Panc1 (cell line): ENCODE measurements at regions not wholly inside any gene's neighbourhood (a gene's known extent, or its start where the extent isn't known, plus 50 kb on each side); places are given as distances from the start of the nearest gene placed in this dataset.

ENCODE experiments used
- ATAC-seq: fragments of 200-7000 bp; cut with Tn5 transposase; 2 replicates; pipeline ENCODE4 v1.9.1; 2020; ENCODE audit warnings: mild to moderate bottlenecking, moderate library complexity
- BruUV-seq: library from RNA; stranded (reverse); fragments of 400-500 nt; replicated peaks from 2 replicates; lab custom pipeline; 2021; lab: Mats Ljungman, UMichigan
- CTCF ChIA-PET: fragments of 300-600 bp; sonication (Branson Sonifier 250); formaldehyde crosslinking; loops from one replicate; lab custom pipeline; 2022; ENCODE audit warnings: antibody characterized with exemption; lab: Charles Lee
- POLR2A ChIA-PET: fragments of 300-600 bp; sonication (Branson Sonifier 250); formaldehyde crosslinking; loops from one replicate; lab custom pipeline; 2022; ENCODE audit warnings: antibody characterized with exemption; lab: Charles Lee
- DNase-seq: peaks from one replicate; pipeline ENCODE4 v3.0.0-alpha.2; 2010; ENCODE audit warnings: low read depth, low spot score
- H3K27ac ChIP-seq: 2 replicates; pipeline ENCODE4 v1.5.1; 2011; ENCODE audit warnings: mild to moderate bottlenecking, low read length, inconsistent platforms
- H3K27me3 ChIP-seq: fragments of 200-500 bp; sonication (Bioruptor generic); 2 replicates; pipeline ENCODE4 v1.6.0; 2014; ENCODE audit warnings: low read length, inconsistent platforms; ENCODE audit not compliant: control insufficient read depth, insufficient read depth
- H3K36me3 ChIP-seq: fragments of 200-500 bp; sonication (Bioruptor generic); 2 replicates; pipeline ENCODE4 v1.5.1; 2014; ENCODE audit warnings: inconsistent platforms, mild to moderate bottlenecking, low read length, moderate library complexity; ENCODE audit not compliant: control insufficient read depth, insufficient read depth
- H3K4me1 ChIP-seq: 2 replicates; pipeline ENCODE4 v1.5.1; 2011; ENCODE audit warnings: inconsistent platforms, mild to moderate bottlenecking, low read length, moderate library complexity; ENCODE audit not compliant: control insufficient read depth, insufficient read depth
- H3K4me3 ChIP-seq, 2 experiments: 2 replicates each; pipeline ENCODE4 v1.5.1; 2011 to 2012; ENCODE audit warnings: low read depth in 2 of 2, low read length in 2 of 2, mild to moderate bottlenecking in 2 of 2, inconsistent platforms in 1 of 2, moderate library complexity in 1 of 2
- H3K9me3 ChIP-seq: fragments of 200-500 bp; sonication (Bioruptor generic); 2 replicates; pipeline ENCODE4 v1.5.1; 2014; ENCODE audit warnings: low read depth, mild to moderate bottlenecking, inconsistent platforms, low read length, moderate library complexity; ENCODE audit not compliant: control insufficient read depth, insufficient read depth
- CTCF ChIP-seq: fragments of 450-650 bp; IDR thresholded peaks from 2 replicates; pipeline ENCODE4 v1.5.1; 2017; ENCODE audit warnings: mild to moderate bottlenecking
- POLR2AphosphoS5 ChIP-seq: IDR thresholded peaks from 2 replicates; pipeline ENCODE4 v1.6.1; 2012; ENCODE audit warnings: mild to moderate bottlenecking, low read depth, low read length, moderate library complexity
- REST ChIP-seq, 2 experiments: IDR thresholded peaks; 2 replicates each; pipeline ENCODE4 v1.6.1; 2011 to 2012; ENCODE audit warnings: low read depth in 2 of 2, control low read depth in 1 of 2, low read length in 1 of 2, mild to moderate bottlenecking in 1 of 2, moderate library complexity in 1 of 2; ENCODE audit not compliant: insufficient read depth in 1 of 2
- SIN3A ChIP-seq: IDR thresholded peaks from 2 replicates; pipeline ENCODE4 v1.6.1; 2012; ENCODE audit warnings: low read depth, mild to moderate bottlenecking, low read length, moderate library complexity, borderline replicate concordance; ENCODE audit not compliant: insufficient read depth
- TCF7L2 ChIP-seq: IDR thresholded peaks from 2 replicates; pipeline ENCODE4 v1.6.1; 2011; ENCODE audit warnings: mild to moderate bottlenecking, low read depth, low read length, inconsistent platforms
- in situ Hi-C: cut with HindIII; loops from 2 replicates; pipeline ENCODE4 v1.10.0; 2016; ENCODE audit warnings: low sequenced_read_pairs, low pct_unique_long_range_greater_than_20kb
- intact Hi-C: fragments of 100-400 bp; cut with micrococcal nuclease; formaldehyde crosslinking; loops from one replicate; pipeline ENCODE4 v1.10.0; 2022; ENCODE audit not compliant: unreplicated experiment

- H3K27me3 ChIP-seq, result no peaks in the 10 kb centered on the region
- DNase-seq (no peak), ATAC-seq (no peak)
- no peak for TF ChIP-seq POLR2AphosphoS5
- TF ChIP-seq TCF7L2, result no peak
- no peak for TF ChIP-seq CTCF
- no peak for TF ChIP-seq SIN3A
- no peak for TF ChIP-seq REST (IDR thresholded peaks at IDR 0.05; ENCODE audit: insufficient read depth in 1 of 2, low read depth in 2 of 2, low read length in 1 of 2)
- H3K36me3 ChIP-seq, result no peaks in the 10 kb centered on the region
- no TSS peak for BruUV-seq
- H3K4me1 ChIP-seq, result no peaks in the 10 kb centered on the region
- CTCF ChIA-PET, result no interaction called here
- no peak overlapping the region for H3K4me3 ChIP-seq
- in situ Hi-C loops, result no loop called here
- H3K27ac ChIP-seq, result no peak overlapping the region
- H3K9me3 ChIP-seq, result no peaks in the 10 kb centered on the region
- POLR2A ChIA-PET, result no interaction called here
- intact Hi-C loops, result no loop called here
Observed at GRCh38 chr9:134984372-134985265, 66.9 kb upstream of the FCN1 start.

- no peaks in the 10 kb centered on the region for H3K36me3 ChIP-seq
- H3K27me3 ChIP-seq, result no peaks in the 10 kb centered on the region
- no peaks in the 10 kb centered on the region for H3K9me3 ChIP-seq
- no peak overlapping the region for H3K27ac ChIP-seq
- ChIA-PET POLR2A (no interaction called here), CTCF (no interaction called here)
- in situ Hi-C loops (no loop called here), intact Hi-C loops (no loop called here)
- no peak for ATAC-seq
- no peak for TF ChIP-seq SIN3A
- no peak for TF ChIP-seq REST (IDR thresholded peaks at IDR 0.05; ENCODE audit: insufficient read depth in 1 of 2, low read depth in 2 of 2, low read length in 1 of 2)
- TF ChIP-seq CTCF, result no peak
- TF ChIP-seq POLR2AphosphoS5, result no peak
- TF ChIP-seq TCF7L2, result no peak
- no peaks in the 10 kb centered on the region for H3K4me1 ChIP-seq
- no peak overlapping the region for H3K4me3 ChIP-seq
- no TSS peak for BruUV-seq
- no peak for DNase-seq
Observed at GRCh38 chr9:134985451-134985850, 67.7 kb upstream of the FCN1 start.
